ENCODE measurements at regions not wholly inside any gene's neighbourhood (a gene's known extent, or its start where the extent isn't known, plus 50 kb on each side); places are given as distances from the start of the nearest gene placed in this dataset.

- peaks cover 5% of the 10 kb centered on the region for H3K36me3 Mint-ChIP-seq
- H3K27ac Mint-ChIP-seq: no peak overlapping the region
- no peak for TF ChIP-seq CTCF (conservative IDR thresholded peaks at IDR 0.05)
- no peak for DNase-seq (ENCODE audit: extremely low spot score, unreplicated experiment)
- peaks cover 8% of the 10 kb centered on the region for H3K4me1 Mint-ChIP-seq (ENCODE audit: unreplicated experiment)
- H3K27me3 Mint-ChIP-seq: no peaks in the 10 kb centered on the region
- no peak overlapping the region for H3K4me3 Mint-ChIP-seq
- H3K9me3 Mint-ChIP-seq: no peaks in the 10 kb centered on the region
Observed at GRCh38 chr15:31569836-31570235, 243.2 kb downstream of the KLF13 start.

GRCh38 chr15:31570591-31570990 is 244.0 kb downstream of the KLF13 start:
- Mint-ChIP-seq H3K4me3 (no peak overlapping the region), H3K36me3 (peaks cover 5% of the 10 kb centered on the region), H3K27ac (no peak overlapping the region), H3K27me3 (no peaks in the 10 kb centered on the region), H3K9me3 (no peaks in the 10 kb centered on the region), H3K4me1 (ENCODE audit: unreplicated experiment) (peaks cover 10% of the 10 kb centered on the region)
- DNase-seq (ENCODE audit: extremely low spot score, unreplicated experiment): no peak
- no peak for TF ChIP-seq CTCF (conservative IDR thresholded peaks at IDR 0.05)

GRCh38 chr15:31571676-31572075 is 245.0 kb downstream of the KLF13 start:
- TF ChIP-seq CTCF (conservative IDR thresholded peaks at IDR 0.05): no peak
- Mint-ChIP-seq H3K27ac (no peak overlapping the region), H3K9me3 (no peaks in the 10 kb centered on the region), H3K27me3 (no peaks in the 10 kb centered on the region), H3K36me3 (peaks cover 5% of the 10 kb centered on the region), H3K4me3 (no peak overlapping the region), H3K4me1 (ENCODE audit: unreplicated experiment) (peaks cover 10% of the 10 kb centered on the region)
- DNase-seq (ENCODE audit: extremely low spot score, unreplicated experiment): no peak

- no peak for DNase-seq (ENCODE audit: extremely low spot score, unreplicated experiment)
- TF ChIP-seq CTCF (conservative IDR thresholded peaks at IDR 0.05): no peak
- H3K36me3 Mint-ChIP-seq: no peaks in the 10 kb centered on the region
- H3K4me3 Mint-ChIP-seq: no peak overlapping the region
- no peaks in the 10 kb centered on the region for H3K9me3 Mint-ChIP-seq
- H3K27me3 Mint-ChIP-seq: no peaks in the 10 kb centered on the region
- H3K4me1 Mint-ChIP-seq (ENCODE audit: unreplicated experiment): peaks cover 10% of the 10 kb centered on the region
- no peak overlapping the region for H3K27ac Mint-ChIP-seq
Observed at GRCh38 chr15:31573759-31574158, 247.1 kb downstream of the KLF13 start.

- H3K4me3 Mint-ChIP-seq: peak overlapping the region; percentile 29
- H3K4me1 Mint-ChIP-seq (ENCODE audit: unreplicated experiment): peaks cover 10% of the 10 kb centered on the region
- no peaks in the 10 kb centered on the region for H3K9me3 Mint-ChIP-seq
- H3K36me3 Mint-ChIP-seq: no peaks in the 10 kb centered on the region
- DNase-seq (ENCODE audit: extremely low spot score, unreplicated experiment): no peak
- no peak for TF ChIP-seq CTCF (conservative IDR thresholded peaks at IDR 0.05)
- H3K27me3 Mint-ChIP-seq: no peaks in the 10 kb centered on the region
- peak overlapping the region; percentile 55 for H3K27ac Mint-ChIP-seq
Observed at GRCh38 chr15:31574766-31575165, 248.1 kb downstream of the KLF13 start.

- no peaks in the 10 kb centered on the region for H3K36me3 Mint-ChIP-seq
- no peaks in the 10 kb centered on the region for H3K27me3 Mint-ChIP-seq
- H3K4me1 Mint-ChIP-seq (ENCODE audit: unreplicated experiment): peaks cover 10% of the 10 kb centered on the region
- no peak for TF ChIP-seq CTCF (conservative IDR thresholded peaks at IDR 0.05)
- H3K27ac Mint-ChIP-seq: no peak overlapping the region
- peaks cover 4% of the 10 kb centered on the region for H3K9me3 Mint-ChIP-seq
- no peak for DNase-seq (ENCODE audit: extremely low spot score, unreplicated experiment)
- H3K4me3 Mint-ChIP-seq: no peak overlapping the region
Observed at GRCh38 chr15:31577108-31577507, 250.5 kb downstream of the KLF13 start.

Data from type B pancreatic cell (in vitro differentiated cells).